PC-9 (cell line): ENCODE measurements at regions not wholly inside any gene's neighbourhood (a gene's known extent, or its start where the extent isn't known, plus 50 kb on each side); places are given as distances from the start of the nearest gene placed in this dataset.

Experiments used
- BruUV-seq: library from RNA; stranded (reverse); fragments of 400-500 nt; replicated peaks from 2 replicates; lab custom pipeline; 2021; lab: Mats Ljungman, UMichigan
- CTCF ChIA-PET: fragments of 300-600 bp; sonication (Branson Sonifier 250); formaldehyde crosslinking; loops from one replicate; lab custom pipeline; 2022; ENCODE audit warnings: antibody characterized with exemption; lab: Charles Lee
- POLR2A ChIA-PET: fragments of 300-600 bp; sonication (Branson Sonifier 250); formaldehyde crosslinking; loops from one replicate; lab custom pipeline; 2022; ENCODE audit warnings: antibody characterized with exemption; ENCODE audit not compliant: unreplicated experiment; lab: Charles Lee
- DNase-seq, 2 experiments: peaks; one replicate each; pipeline versions ENCODE4 v3.0.0 to v3.0.0-alpha.2; 2015 to 2022; ENCODE audit warnings: mixed read lengths in 1 of 2
- H2AFZ ChIP-seq: fragments of 200-600 bp; sonication (generic); 2 replicates; pipeline ENCODE4 v1.8.1; 2017; ENCODE audit warnings: antibody characterized with exemption
- H3F3A ChIP-seq: fragments of 200-600 bp; sonication (generic); 2 replicates; pipeline ENCODE4 v1.8.1; 2017; ENCODE audit warnings: antibody characterized with exemption, mild to moderate bottlenecking, low read depth; ENCODE audit not compliant: insufficient read depth
- H3K27ac ChIP-seq: fragments of 200-600 bp; sonication (generic); 2 replicates; pipeline ENCODE4 v1.6.1; 2016; ENCODE audit warnings: mixed run types
- H3K27me3 ChIP-seq: fragments of 200-600 bp; sonication (generic); 2 replicates; pipeline ENCODE4 v1.6.1; 2016; ENCODE audit warnings: low read depth, mixed run types; ENCODE audit not compliant: insufficient read depth
- H3K36me3 ChIP-seq: fragments of 200-600 bp; sonication (generic); 2 replicates; pipeline ENCODE4 v1.6.1; 2016; ENCODE audit warnings: low read depth, mixed run types
- H3K4me1 ChIP-seq: fragments of 200-600 bp; sonication (generic); replicated peaks from 2 replicates; pipeline ENCODE4 v1.6.1; 2016; ENCODE audit warnings: mixed run types; ENCODE audit not compliant: insufficient read depth
- H3K4me2 ChIP-seq: fragments of 200-600 bp; sonication (generic); 2 replicates; pipeline ENCODE4 v1.6.1; 2017; ENCODE audit warnings: mixed run types
- H3K4me3 ChIP-seq: fragments of 200-600 bp; sonication (generic); 2 replicates; pipeline ENCODE4 v1.6.1; 2016; ENCODE audit warnings: mixed run types
- H3K79me2 ChIP-seq: fragments of 200-600 bp; sonication (generic); 2 replicates; pipeline ENCODE4 v1.6.1; 2017; ENCODE audit warnings: low read depth, mixed run types
- H3K9me2 ChIP-seq: fragments of 200-600 bp; sonication (generic); 2 replicates; pipeline ENCODE4 v1.8.1; 2017; ENCODE audit warnings: mild to moderate bottlenecking; ENCODE audit not compliant: insufficient read depth
- H3K9me3 ChIP-seq: fragments of 200-600 bp; sonication (generic); 2 replicates; pipeline ENCODE4 v1.8.1; 2016; ENCODE audit warnings: low read depth; ENCODE audit not compliant: insufficient read depth
- H4K20me1 ChIP-seq: fragments of 200-600 bp; sonication (generic); 2 replicates; pipeline ENCODE4 v1.8.1; 2017; ENCODE audit not compliant: insufficient read depth
- CTCF ChIP-seq: fragments of 200-600 bp; sonication (generic); conservative IDR thresholded peaks from 2 replicates; pipeline ENCODE4 v1.6.1; 2017; ENCODE audit warnings: mixed run types, antibody characterized with exemption, mild to moderate bottlenecking, moderate library complexity
- EZH2 ChIP-seq: fragments of 200-600 bp; sonication (generic); IDR thresholded peaks from 2 replicates; pipeline ENCODE4 v1.8.0; 2017; ENCODE audit warnings: antibody characterized with exemption, low read depth
- intact Hi-C: fragments of 100-400 bp; cut with micrococcal nuclease; formaldehyde crosslinking; loops from one replicate; pipeline ENCODE4 v1.10.0; 2022; ENCODE audit not compliant: unreplicated experiment

- Histone ChIP-seq H3K27me3 (no peaks in the 10 kb centered on the region), H3K79me2 (no peaks in the 10 kb centered on the region), H3K4me3 (no peak overlapping the region), H3K9me2 (no peaks in the 10 kb centered on the region), H3F3A (no peaks in the 10 kb centered on the region), H3K4me1 (no peaks in the 10 kb centered on the region), H3K9me3 (no peaks in the 10 kb centered on the region), H4K20me1 (no peaks in the 10 kb centered on the region), H2AFZ (no peak overlapping the region), H3K27ac (no peak overlapping the region), H3K4me2 (no peak overlapping the region), H3K36me3 (no peaks in the 10 kb centered on the region)
- ChIA-PET CTCF (no interaction called here), POLR2A (no interaction called here)
- BruUV-seq: no TSS peak
- DNase-seq: no peak
- intact Hi-C loops: no loop called here
- TF ChIP-seq CTCF: no peak
- no peak for TF ChIP-seq EZH2
These were observed 446.2 kb downstream of the INSC start for GRCh38 chr11:15560689-15561467.

- no TSS peak for BruUV-seq
- Histone ChIP-seq H3K4me2 (no peak overlapping the region), H3K79me2 (no peaks in the 10 kb centered on the region), H3F3A (no peaks in the 10 kb centered on the region), H2AFZ (no peak overlapping the region), H3K9me2 (no peaks in the 10 kb centered on the region), H3K4me3 (no peak overlapping the region), H3K27me3 (no peaks in the 10 kb centered on the region), H3K9me3 (no peaks in the 10 kb centered on the region), H3K4me1 (no peaks in the 10 kb centered on the region), H3K27ac (no peak overlapping the region), H4K20me1 (no peaks in the 10 kb centered on the region), H3K36me3 (no peaks in the 10 kb centered on the region)
- CTCF ChIA-PET: no interaction called here
- intact Hi-C loops: no loop called here
- POLR2A ChIA-PET: no interaction called here
- no peak for DNase-seq
- TF ChIP-seq CTCF: no peak
- TF ChIP-seq EZH2: no peak
These were observed 447.5 kb downstream of the INSC start for GRCh38 chr11:15562230-15562629.

- no peak for DNase-seq
- H3K79me2 ChIP-seq: no peaks in the 10 kb centered on the region
- no peak overlapping the region for H3K27ac ChIP-seq
- H3K4me1 ChIP-seq: no peaks in the 10 kb centered on the region
- no peaks in the 10 kb centered on the region for H3K27me3 ChIP-seq
- POLR2A ChIA-PET: no interaction called here
- no peak overlapping the region for H3K4me2 ChIP-seq
- no peaks in the 10 kb centered on the region for H3K9me3 ChIP-seq
- BruUV-seq: no TSS peak
- no peak overlapping the region for H2AFZ ChIP-seq
- H3K4me3 ChIP-seq: no peak overlapping the region
- CTCF ChIA-PET: no interaction called here
- H3F3A ChIP-seq: no peaks in the 10 kb centered on the region
- intact Hi-C loops: no loop called here
- H3K36me3 ChIP-seq: no peaks in the 10 kb centered on the region
- H3K9me2 ChIP-seq: no peaks in the 10 kb centered on the region
- H4K20me1 ChIP-seq: no peaks in the 10 kb centered on the region
- no peak for TF ChIP-seq CTCF
- TF ChIP-seq EZH2: no peak
These were observed 448.3 kb downstream of the INSC start for GRCh38 chr11:15563054-15563453.
